CD14-positive monocyte (primary cell): ENCODE measurements at regions not wholly inside any gene's neighbourhood (a gene's known extent, or its start where the extent isn't known, plus 50 kb on each side); places are given as distances from the start of the nearest gene placed in this dataset.

Source experiments
- DNase-seq, 3 donors: peaks; one replicate each; pipeline ENCODE4 v3.0.0-alpha.2; 2011 to 2022
- H2AFZ ChIP-seq: 2 replicates; pipeline ENCODE4 v1.6.0; 2012; ENCODE audit warnings: mild to moderate bottlenecking, low read depth, low read length, inconsistent platforms; ENCODE audit not compliant: insufficient read depth, poor library complexity, severe bottlenecking
- H3K27ac ChIP-seq, 2 donors: 1 replicate in 1 of 2; 2 replicates in 1 of 2; pipeline ENCODE4 v1.5.1; 2012 to 2013; ENCODE audit warnings: low read length in 2 of 2, control low read depth in 1 of 2, inconsistent platforms in 1 of 2, low read depth in 1 of 2, mild to moderate bottlenecking in 1 of 2
- H3K27me3 ChIP-seq, 2 donors: one replicate each; pipeline versions ENCODE4 v1.6.0 to v1.6.1; 2011 to 2013; ENCODE audit warnings: low read length in 2 of 2; ENCODE audit not compliant: control insufficient read depth in 2 of 2, insufficient read depth in 2 of 2
- H3K36me3 ChIP-seq, 2 donors: replicated peaks in 1 of 2; 1 replicate in 1 of 2; 2 replicates in 1 of 2; pipeline versions ENCODE4 v1.5.1 to v1.6.1; 2012 to 2013; ENCODE audit warnings: low read length in 2 of 2, control low read depth in 1 of 2, inconsistent platforms in 1 of 2, mild to moderate bottlenecking in 1 of 2; ENCODE audit not compliant: insufficient read depth in 2 of 2, control insufficient read depth in 1 of 2
- H3K4me1 ChIP-seq, 2 donors: 1 replicate in 1 of 2; 2 replicates in 1 of 2; pipeline versions ENCODE4 v1.5.1 to v1.6.1; 2012 to 2013; ENCODE audit warnings: low read length in 2 of 2, control low read depth in 1 of 2, inconsistent platforms in 1 of 2, mild to moderate bottlenecking in 1 of 2, moderate library complexity in 1 of 2; ENCODE audit not compliant: insufficient read depth in 2 of 2, control insufficient read depth in 1 of 2
- H3K4me2 ChIP-seq: replicated peaks from 2 replicates; pipeline ENCODE3; 2012; ENCODE audit warnings: low read length, moderate library complexity, mild to moderate bottlenecking; ENCODE audit not compliant: poor library complexity, severe bottlenecking; ENCODE audit errors: extremely low read depth
- H3K4me3 ChIP-seq, 3 experiments: fragments of 200-600 bp in 1 of 3; sonication (generic) in 1 of 3; replicated peaks in 1 of 3; 1 replicate in 2 of 3; 2 replicates in 1 of 3; pipeline ENCODE4 v1.5.1; 2011 to 2013; ENCODE audit warnings: low read length in 3 of 3, mild to moderate bottlenecking in 3 of 3, control low read depth in 2 of 3, low read depth in 2 of 3, inconsistent platforms in 1 of 3, moderate library complexity in 1 of 3
- H3K79me2 ChIP-seq: 2 replicates; pipeline ENCODE4 v1.6.0; 2012; ENCODE audit warnings: mild to moderate bottlenecking, control low read depth, inconsistent platforms, low read length, moderate library complexity; ENCODE audit not compliant: insufficient read depth
- H3K9ac ChIP-seq: 2 replicates; pipeline ENCODE4 v1.6.0; 2017; ENCODE audit warnings: low read length, mild to moderate bottlenecking; ENCODE audit not compliant: insufficient read depth, poor library complexity, severe bottlenecking
- H3K9me3 ChIP-seq, 2 donors: replicated peaks in 1 of 2; 1 replicate in 1 of 2; 2 replicates in 1 of 2; pipeline versions ENCODE4 v1.5.1 to v1.6.1; 2012 to 2013; ENCODE audit warnings: low read length in 2 of 2, control low read depth in 1 of 2; ENCODE audit not compliant: control insufficient read depth in 1 of 2, insufficient read depth in 1 of 2
- H4K20me1 ChIP-seq: 2 replicates; pipeline ENCODE4 v1.6.0; 2012; ENCODE audit warnings: mild to moderate bottlenecking, low read length, control low read depth, moderate library complexity; ENCODE audit not compliant: insufficient read depth
- H3K27ac Mint-ChIP-seq, 7 donors: one replicate each; pipeline ENCODE4 v1.8.0; 2020; ENCODE audit warnings: mild to moderate bottlenecking in 7 of 7, mixed read lengths in 7 of 7, moderate library complexity in 6 of 7, inconsistent platforms in 2 of 7
- H3K27me3 Mint-ChIP-seq, 3 donors: one replicate each; pipeline ENCODE4 v1.8.0; 2021 to 2022; ENCODE audit warnings: low read depth in 3 of 3, mild to moderate bottlenecking in 3 of 3, mixed read lengths in 3 of 3, moderate library complexity in 3 of 3, inconsistent platforms in 1 of 3
- H3K36me3 Mint-ChIP-seq, 2 donors: one replicate each; pipeline ENCODE4 v1.8.0; 2020; ENCODE audit warnings: mixed read lengths in 2 of 2, inconsistent platforms in 1 of 2, mild to moderate bottlenecking in 1 of 2
- H3K4me1 Mint-ChIP-seq: one replicate; pipeline ENCODE4 v1.8.0; 2020; ENCODE audit warnings: mild to moderate bottlenecking, mixed read lengths
- H3K4me3 Mint-ChIP-seq, 2 donors: one replicate each; pipeline ENCODE4 v1.8.0; 2020; ENCODE audit warnings: mild to moderate bottlenecking in 2 of 2, mixed read lengths in 2 of 2, moderate library complexity in 1 of 2
- H3K9me3 Mint-ChIP-seq, 7 donors: one replicate each; pipeline ENCODE4 v1.8.0; 2020 to 2022; ENCODE audit warnings: mixed read lengths in 7 of 7, mild to moderate bottlenecking in 6 of 7, moderate library complexity in 6 of 7, inconsistent platforms in 2 of 7
- WGBS: methylation state at CpG from one replicate; pipeline ENCODE4 v1.1.5; 2013; ENCODE audit warnings: missing lambda C conversion rate; ENCODE audit not compliant: insufficient coverage; 5-methylcytosine and 5-hydroxymethylcytosine counted together
- intact Hi-C, 2 donors: fragments of 100-400 bp; cut with micrococcal nuclease; formaldehyde crosslinking; loops; one replicate each; pipeline versions ENCODE4 v1.15.0 to v1.15.1; 2023
- TF ChIP-seq, protein P1 (sequence below): fragments of 200-600 bp; IDR thresholded peaks from one replicate; pipeline ENCODE4 v1.8.0; 2022; ENCODE audit warnings: antibody characterized with exemption, mild to moderate bottlenecking

DNA sequence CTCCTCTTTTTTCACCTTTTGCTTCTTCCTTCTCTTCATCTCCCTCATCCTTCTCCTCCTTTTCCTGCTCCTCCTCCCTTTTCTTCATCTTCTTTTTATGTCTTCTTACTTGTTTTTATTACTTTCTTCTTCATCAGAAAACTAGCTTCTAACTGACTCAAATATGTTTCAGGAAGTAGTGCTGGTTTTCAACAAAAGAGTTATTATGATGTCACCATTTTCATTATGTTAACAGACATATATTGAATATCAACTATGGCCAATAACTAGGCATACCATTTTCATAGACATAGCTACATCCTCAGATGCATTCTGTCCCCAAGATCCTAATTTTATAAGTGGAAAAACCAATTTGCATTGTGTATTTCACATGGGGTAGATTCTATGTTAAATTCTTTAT, 252.9 kb upstream of the PAPPA start:
- Histone ChIP-seq H2AFZ (no peak overlapping the region), H4K20me1 (no peaks in the 10 kb centered on the region), H3K27me3 (no peaks in the 10 kb centered on the region), H3K4me3 (no peak overlapping the region), H3K79me2 (no peaks in the 10 kb centered on the region), H3K9me3 (no peaks in the 10 kb centered on the region), H3K36me3 (no peaks in the 10 kb centered on the region), H3K4me2 (no peak overlapping the region), H3K27ac (no peak overlapping the region), H3K4me1 (no peaks in the 10 kb centered on the region), H3K9ac (no peak overlapping the region)
- H3K27ac Mint-ChIP-seq, result no peak overlapping the region
- no peak for DNase-seq
- H3K27me3 Mint-ChIP-seq, result peaks cover 0 to 1% (median 0%) of the 10 kb centered on the region in 3 donors
- no peak overlapping the region for H3K4me3 Mint-ChIP-seq
- peaks cover 0 to 4% (median 0%) of the 10 kb centered on the region in 7 donors for H3K9me3 Mint-ChIP-seq
- no peaks in the 10 kb centered on the region for H3K36me3 Mint-ChIP-seq
- no peaks in the 10 kb centered on the region for H3K4me1 Mint-ChIP-seq
- intact Hi-C loops, result no loop called here
- TF ChIP-seq, protein P1, sequence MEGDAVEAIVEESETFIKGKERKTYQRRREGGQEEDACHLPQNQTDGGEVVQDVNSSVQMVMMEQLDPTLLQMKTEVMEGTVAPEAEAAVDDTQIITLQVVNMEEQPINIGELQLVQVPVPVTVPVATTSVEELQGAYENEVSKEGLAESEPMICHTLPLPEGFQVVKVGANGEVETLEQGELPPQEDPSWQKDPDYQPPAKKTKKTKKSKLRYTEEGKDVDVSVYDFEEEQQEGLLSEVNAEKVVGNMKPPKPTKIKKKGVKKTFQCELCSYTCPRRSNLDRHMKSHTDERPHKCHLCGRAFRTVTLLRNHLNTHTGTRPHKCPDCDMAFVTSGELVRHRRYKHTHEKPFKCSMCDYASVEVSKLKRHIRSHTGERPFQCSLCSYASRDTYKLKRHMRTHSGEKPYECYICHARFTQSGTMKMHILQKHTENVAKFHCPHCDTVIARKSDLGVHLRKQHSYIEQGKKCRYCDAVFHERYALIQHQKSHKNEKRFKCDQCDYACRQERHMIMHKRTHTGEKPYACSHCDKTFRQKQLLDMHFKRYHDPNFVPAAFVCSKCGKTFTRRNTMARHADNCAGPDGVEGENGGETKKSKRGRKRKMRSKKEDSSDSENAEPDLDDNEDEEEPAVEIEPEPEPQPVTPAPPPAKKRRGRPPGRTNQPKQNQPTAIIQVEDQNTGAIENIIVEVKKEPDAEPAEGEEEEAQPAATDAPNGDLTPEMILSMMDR, result no peak

DNA sequence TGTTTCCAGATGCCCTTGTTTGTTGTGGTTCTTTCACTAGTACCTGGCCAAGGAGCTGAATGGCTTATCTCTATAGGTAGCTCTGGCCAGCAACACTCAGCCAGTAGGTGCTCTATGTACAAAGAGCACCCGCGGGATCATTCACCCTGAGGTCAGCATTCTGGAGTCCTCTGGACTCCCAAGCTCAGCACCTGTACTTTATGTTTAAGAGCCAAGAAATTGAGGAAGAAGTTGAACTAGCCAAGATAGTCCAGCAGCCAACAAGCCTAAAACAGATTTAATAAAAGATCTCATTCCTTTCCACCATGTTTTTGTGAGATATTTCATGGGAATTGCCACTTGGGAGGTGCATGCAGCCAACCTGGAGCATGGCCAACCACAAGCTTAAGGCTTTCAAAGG, 242.6 kb upstream of the PAPPA start:
- H3K9me3 ChIP-seq, result peaks cover 0 to 4% of the 10 kb centered on the region in 2 donors
- Mint-ChIP-seq H3K27me3 (no peaks in the 10 kb centered on the region), H3K4me1 (no peaks in the 10 kb centered on the region), H3K36me3 (no peaks in the 10 kb centered on the region), H3K27ac (no peak overlapping the region), H3K9me3 (peaks cover 0 to 7% (median 2%) of the 10 kb centered on the region in 7 donors), H3K4me3 (no peak overlapping the region)
- no peak overlapping the region for H3K4me2 ChIP-seq
- H3K9ac ChIP-seq, result no peak overlapping the region
- no peak overlapping the region for H3K4me3 ChIP-seq
- no peaks in the 10 kb centered on the region for H3K4me1 ChIP-seq
- intact Hi-C loops, result no loop called here
- no peaks in the 10 kb centered on the region for H3K27me3 ChIP-seq
- H3K36me3 ChIP-seq, result no peaks in the 10 kb centered on the region
- no peaks in the 10 kb centered on the region for H4K20me1 ChIP-seq
- TF ChIP-seq, protein P1, result no peak
- H3K79me2 ChIP-seq, result no peaks in the 10 kb centered on the region
- no peak overlapping the region for H3K27ac ChIP-seq
- H2AFZ ChIP-seq, result no peak overlapping the region
- WGBS, result no CpG with 5 or more reads among the region's 2 CpGs
- DNase-seq, result no peak
